HepG2 (cell line): ENCODE measurements at regions not wholly inside any gene's neighbourhood (a gene's known extent, or its start where the extent isn't known, plus 50 kb on each side); places are given as distances from the start of the nearest gene placed in this dataset.

ENCODE experiments used
- TF ChIP-seq, protein P1 (sequence below): fragments of 450-650 bp; IDR thresholded peaks from 2 replicates; pipeline ENCODE4 v1.6.1; 2016
- TF ChIP-seq, protein P2 (sequence below): sonication (generic); formaldehyde crosslinking; conservative IDR thresholded peaks from 2 replicates; pipeline ENCODE4 v1.8.0; 2022; ENCODE audit warnings: missing genetic modification reagents

DNA sequence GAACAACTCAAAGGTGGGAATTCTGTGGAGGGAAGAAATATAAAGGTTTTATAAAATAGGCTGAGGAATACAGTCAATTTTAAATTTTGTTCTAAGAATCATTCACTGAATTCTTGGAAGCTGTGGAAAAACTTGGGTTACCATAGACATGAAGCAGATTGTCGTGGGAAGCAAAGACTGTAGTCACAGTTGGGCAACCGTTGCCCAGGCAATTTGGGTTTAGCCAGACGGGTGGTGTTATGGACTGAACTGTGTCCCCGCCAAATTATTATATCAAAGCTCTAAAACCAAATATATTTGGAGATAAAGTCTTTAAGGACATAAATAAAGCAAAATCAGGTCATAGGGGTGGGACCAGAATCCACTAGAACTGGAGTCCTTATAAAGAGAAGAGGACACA, 463.7 kb upstream of the CTNND2 start:
- TF ChIP-seq, protein P1, sequence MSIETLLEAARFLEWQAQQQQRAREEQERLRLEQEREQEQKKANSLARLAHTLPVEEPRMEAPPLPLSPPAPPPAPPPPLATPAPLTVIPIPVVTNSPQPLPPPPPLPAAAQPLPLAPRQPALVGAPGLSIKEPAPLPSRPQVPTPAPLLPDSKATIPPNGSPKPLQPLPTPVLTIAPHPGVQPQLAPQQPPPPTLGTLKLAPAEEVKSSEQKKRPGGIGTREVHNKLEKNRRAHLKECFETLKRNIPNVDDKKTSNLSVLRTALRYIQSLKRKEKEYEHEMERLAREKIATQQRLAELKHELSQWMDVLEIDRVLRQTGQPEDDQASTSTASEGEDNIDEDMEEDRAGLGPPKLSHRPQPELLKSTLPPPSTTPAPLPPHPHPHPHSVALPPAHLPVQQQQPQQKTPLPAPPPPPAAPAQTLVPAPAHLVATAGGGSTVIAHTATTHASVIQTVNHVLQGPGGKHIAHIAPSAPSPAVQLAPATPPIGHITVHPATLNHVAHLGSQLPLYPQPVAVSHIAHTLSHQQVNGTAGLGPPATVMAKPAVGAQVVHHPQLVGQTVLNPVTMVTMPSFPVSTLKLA = no peak
- TF ChIP-seq, protein P2, sequence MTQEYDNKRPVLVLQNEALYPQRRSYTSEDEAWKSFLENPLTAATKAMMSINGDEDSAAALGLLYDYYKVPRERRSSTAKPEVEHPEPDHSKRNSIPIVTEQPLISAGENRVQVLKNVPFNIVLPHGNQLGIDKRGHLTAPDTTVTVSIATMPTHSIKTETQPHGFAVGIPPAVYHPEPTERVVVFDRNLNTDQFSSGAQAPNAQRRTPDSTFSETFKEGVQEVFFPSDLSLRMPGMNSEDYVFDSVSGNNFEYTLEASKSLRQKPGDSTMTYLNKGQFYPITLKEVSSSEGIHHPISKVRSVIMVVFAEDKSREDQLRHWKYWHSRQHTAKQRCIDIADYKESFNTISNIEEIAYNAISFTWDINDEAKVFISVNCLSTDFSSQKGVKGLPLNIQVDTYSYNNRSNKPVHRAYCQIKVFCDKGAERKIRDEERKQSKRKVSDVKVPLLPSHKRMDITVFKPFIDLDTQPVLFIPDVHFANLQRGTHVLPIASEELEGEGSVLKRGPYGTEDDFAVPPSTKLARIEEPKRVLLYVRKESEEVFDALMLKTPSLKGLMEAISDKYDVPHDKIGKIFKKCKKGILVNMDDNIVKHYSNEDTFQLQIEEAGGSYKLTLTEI (CRISPR knock-in tag) = no peak
